ENCODE measurements at regions not wholly inside any gene's neighbourhood (a gene's known extent, or its start where the extent isn't known, plus 50 kb on each side); places are given as distances from the start of the nearest gene placed in this dataset.

GRCh38 chr10:28169525-28169924 lies 133.3 kb downstream of the MPP7 start:
- H3K4me1 ChIP-seq (ENCODE audit: insufficient read depth, low read length) = peaks cover 11% of the 10 kb centered on the region
- no peak overlapping the region for H3K27ac ChIP-seq (ENCODE audit: low read depth, low read length)
- H3K9me3 ChIP-seq (ENCODE audit: low read length) = no peaks in the 10 kb centered on the region
- no peak overlapping the region for H3K9ac ChIP-seq (ENCODE audit: low read length)
- no peaks in the 10 kb centered on the region for H3K36me3 ChIP-seq (ENCODE audit: insufficient read depth, low read length)
- H3K4me3 ChIP-seq (ENCODE audit: low read depth in 1 of 2, low read length in 2 of 2) = no peak overlapping the region
- no peaks in the 10 kb centered on the region for H3K27me3 ChIP-seq (ENCODE audit: control insufficient read depth in 1 of 2, insufficient read depth in 2 of 2, low read length in 2 of 2)

GRCh38 chr10:28160866-28161405 lies 141.9 kb downstream of the MPP7 start:
- no peak overlapping the region for H3K27ac ChIP-seq (ENCODE audit: low read depth, low read length)
- no peaks in the 10 kb centered on the region for H3K36me3 ChIP-seq (ENCODE audit: insufficient read depth, low read length)
- no peaks in the 10 kb centered on the region for H3K9me3 ChIP-seq (ENCODE audit: low read length)
- H3K4me3 ChIP-seq (ENCODE audit: low read depth in 1 of 2, low read length in 2 of 2) = no peak overlapping the region
- H3K4me1 ChIP-seq (ENCODE audit: insufficient read depth, low read length) = no peaks in the 10 kb centered on the region
- no peaks in the 10 kb centered on the region for H3K27me3 ChIP-seq (ENCODE audit: control insufficient read depth in 1 of 2, insufficient read depth in 2 of 2, low read length in 2 of 2)
- no peak overlapping the region for H3K9ac ChIP-seq (ENCODE audit: low read length)

DNA sequence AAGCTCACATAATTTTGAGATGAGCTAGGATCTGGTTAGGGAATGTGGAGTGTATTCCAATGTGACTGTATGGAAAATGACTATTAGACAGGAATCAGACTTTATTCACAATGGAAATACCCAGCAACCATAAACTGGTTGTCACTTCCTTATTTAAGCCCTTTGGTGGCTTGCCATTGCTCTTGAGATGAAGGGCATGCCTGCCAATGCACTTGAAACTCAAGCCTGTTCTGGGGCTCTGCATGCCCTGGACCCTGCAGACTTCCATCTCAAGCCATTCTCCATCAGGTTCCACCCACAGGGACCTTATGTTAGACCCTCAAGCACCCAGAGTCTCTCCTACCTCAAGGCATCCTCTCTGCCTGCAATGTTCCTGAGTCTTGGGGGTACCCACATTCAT lies 145.5 kb downstream of the MPP7 start:
- no peaks in the 10 kb centered on the region for H3K27me3 ChIP-seq (ENCODE audit: control insufficient read depth in 1 of 2, insufficient read depth in 2 of 2, low read length in 2 of 2)
- peaks cover 10% of the 10 kb centered on the region for H3K4me1 ChIP-seq (ENCODE audit: insufficient read depth, low read length)
- H3K36me3 ChIP-seq (ENCODE audit: insufficient read depth, low read length) = no peaks in the 10 kb centered on the region
- no peaks in the 10 kb centered on the region for H3K9me3 ChIP-seq (ENCODE audit: low read length)
- H3K9ac ChIP-seq (ENCODE audit: low read length) = no peak overlapping the region
- no peak overlapping the region for H3K4me3 ChIP-seq (ENCODE audit: low read depth in 1 of 2, low read length in 2 of 2)
- no peak overlapping the region for H3K27ac ChIP-seq (ENCODE audit: low read depth, low read length)

DNA sequence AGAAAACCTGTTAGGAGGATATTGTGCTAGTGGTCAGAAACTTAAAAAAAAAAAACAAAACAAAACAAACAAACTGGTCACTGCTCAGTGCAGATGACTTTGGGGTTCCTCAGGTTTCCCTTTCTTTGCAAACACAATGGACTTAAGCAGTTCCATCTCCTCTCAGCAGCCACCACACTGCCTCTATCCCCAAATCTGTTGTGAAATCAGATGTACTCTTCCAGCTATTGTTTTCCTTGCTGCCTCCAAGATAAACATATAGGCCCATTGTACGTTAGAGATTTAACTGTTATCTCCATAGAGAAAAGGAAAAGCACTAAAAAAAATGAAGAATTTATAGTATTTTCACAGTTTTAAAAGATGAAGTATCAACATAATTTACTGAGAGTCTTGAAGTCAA lies 147.1 kb downstream of the MPP7 start:
- H3K4me3 ChIP-seq (ENCODE audit: low read depth in 1 of 2, low read length in 2 of 2) = no peak overlapping the region
- H3K27ac ChIP-seq (ENCODE audit: low read depth, low read length) = no peak overlapping the region
- no peaks in the 10 kb centered on the region for H3K36me3 ChIP-seq (ENCODE audit: insufficient read depth, low read length)
- no peaks in the 10 kb centered on the region for H3K27me3 ChIP-seq (ENCODE audit: control insufficient read depth in 1 of 2, insufficient read depth in 2 of 2, low read length in 2 of 2)
- peaks cover 16% of the 10 kb centered on the region for H3K4me1 ChIP-seq (ENCODE audit: insufficient read depth, low read length)
- no peak overlapping the region for H3K9ac ChIP-seq (ENCODE audit: low read length)
- H3K9me3 ChIP-seq (ENCODE audit: low read length) = no peaks in the 10 kb centered on the region

GRCh38 chr10:28151636-28152035 lies 151.2 kb downstream of the MPP7 start:
- H3K9ac ChIP-seq (ENCODE audit: low read length) = no peak overlapping the region
- no peak overlapping the region for H3K27ac ChIP-seq (ENCODE audit: low read depth, low read length)
- no peaks in the 10 kb centered on the region for H3K9me3 ChIP-seq (ENCODE audit: low read length)
- H3K27me3 ChIP-seq (ENCODE audit: control insufficient read depth in 1 of 2, insufficient read depth in 2 of 2, low read length in 2 of 2) = no peaks in the 10 kb centered on the region
- peaks cover 16% of the 10 kb centered on the region for H3K4me1 ChIP-seq (ENCODE audit: insufficient read depth, low read length)
- H3K4me3 ChIP-seq (ENCODE audit: low read depth in 1 of 2, low read length in 2 of 2) = no peak overlapping the region
- H3K36me3 ChIP-seq (ENCODE audit: insufficient read depth, low read length) = no peaks in the 10 kb centered on the region

- H3K4me3 ChIP-seq (ENCODE audit: low read depth in 1 of 2, low read length in 2 of 2) = no peak overlapping the region
- H3K36me3 ChIP-seq (ENCODE audit: insufficient read depth, low read length) = no peaks in the 10 kb centered on the region
- no peaks in the 10 kb centered on the region for H3K27me3 ChIP-seq (ENCODE audit: control insufficient read depth in 1 of 2, insufficient read depth in 2 of 2, low read length in 2 of 2)
- H3K9ac ChIP-seq (ENCODE audit: low read length) = no peak overlapping the region
- H3K27ac ChIP-seq (ENCODE audit: low read depth, low read length) = no peak overlapping the region
- H3K9me3 ChIP-seq (ENCODE audit: low read length) = no peaks in the 10 kb centered on the region
- peaks cover 15% of the 10 kb centered on the region for H3K4me1 ChIP-seq (ENCODE audit: insufficient read depth, low read length)
Measured at GRCh38 chr10:28149746-28150145, 150.9 kb upstream of the ODAD2 start.

GRCh38 chr10:28147706-28148105 lies 148.8 kb upstream of the ODAD2 start:
- Histone ChIP-seq H3K9me3 (ENCODE audit: low read length) (no peaks in the 10 kb centered on the region), H3K9ac (ENCODE audit: low read length) (no peak overlapping the region), H3K4me1 (ENCODE audit: insufficient read depth, low read length) (peaks cover 6% of the 10 kb centered on the region), H3K4me3 (ENCODE audit: low read depth in 1 of 2, low read length in 2 of 2) (no peak overlapping the region), H3K27me3 (ENCODE audit: control insufficient read depth in 1 of 2, insufficient read depth in 2 of 2, low read length in 2 of 2) (no peaks in the 10 kb centered on the region), H3K36me3 (ENCODE audit: insufficient read depth, low read length) (no peaks in the 10 kb centered on the region), H3K27ac (ENCODE audit: low read depth, low read length) (no peak overlapping the region)

- Histone ChIP-seq H3K27me3 (ENCODE audit: control insufficient read depth in 1 of 2, insufficient read depth in 2 of 2, low read length in 2 of 2) (no peaks in the 10 kb centered on the region), H3K9me3 (ENCODE audit: low read length) (peaks cover 3% of the 10 kb centered on the region), H3K4me1 (ENCODE audit: insufficient read depth, low read length) (no peaks in the 10 kb centered on the region), H3K9ac (ENCODE audit: low read length) (no peak overlapping the region), H3K36me3 (ENCODE audit: insufficient read depth, low read length) (no peaks in the 10 kb centered on the region), H3K27ac (ENCODE audit: low read depth, low read length) (no peak overlapping the region), H3K4me3 (ENCODE audit: low read depth in 1 of 2, low read length in 2 of 2) (no peak overlapping the region)
Measured at GRCh38 chr10:28139138-28139537, 140.3 kb upstream of the ODAD2 start.

DNA sequence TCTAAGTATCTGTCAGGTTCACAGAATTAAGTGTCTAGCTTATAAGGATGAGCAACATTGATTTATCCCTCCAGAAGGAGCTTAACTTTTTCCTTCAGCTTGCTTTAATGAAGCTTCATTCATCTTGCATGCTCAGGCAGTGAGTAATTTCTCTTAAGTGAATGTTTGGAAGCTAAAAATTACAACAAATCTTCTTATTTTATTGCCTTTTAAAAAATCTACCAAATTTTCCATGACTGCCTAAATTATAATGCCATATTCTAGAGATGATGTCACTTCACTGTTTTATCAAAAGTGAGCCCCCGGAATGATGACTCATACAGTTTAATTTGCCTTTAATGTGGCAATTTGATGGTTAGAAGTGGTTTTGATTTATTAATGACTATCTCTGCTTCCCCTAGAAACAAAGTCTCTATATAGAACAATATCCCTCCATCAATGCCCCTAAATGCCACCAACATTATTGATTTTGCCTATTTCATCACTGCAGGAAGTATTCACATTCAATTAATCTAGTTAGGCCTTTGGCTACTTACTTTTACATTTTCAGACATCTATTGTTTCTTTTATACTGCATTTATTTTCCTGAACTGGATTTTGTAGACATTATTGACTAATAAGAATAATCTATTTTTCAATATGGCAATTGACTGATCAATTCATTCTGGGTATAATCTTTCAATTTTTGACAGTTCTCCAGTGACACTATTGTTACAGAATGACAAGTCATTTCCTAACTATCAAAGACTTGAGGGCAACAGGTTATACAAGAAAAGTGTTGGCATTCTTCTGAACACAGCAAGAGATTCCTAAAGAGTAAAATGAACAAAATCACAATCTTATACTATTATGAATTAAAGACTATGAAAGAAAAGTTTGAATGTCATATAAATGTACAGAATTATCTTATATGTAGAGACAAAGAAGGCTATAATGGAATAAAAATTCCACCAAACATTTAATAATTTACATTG lies 139.3 kb upstream of the ODAD2 start:
- no peak overlapping the region for H3K4me3 ChIP-seq (ENCODE audit: low read depth in 1 of 2, low read length in 2 of 2)
- peaks cover 3% of the 10 kb centered on the region for H3K9me3 ChIP-seq (ENCODE audit: low read length)
- H3K4me1 ChIP-seq (ENCODE audit: insufficient read depth, low read length) = no peaks in the 10 kb centered on the region
- H3K36me3 ChIP-seq (ENCODE audit: insufficient read depth, low read length) = no peaks in the 10 kb centered on the region
- no peaks in the 10 kb centered on the region for H3K27me3 ChIP-seq (ENCODE audit: control insufficient read depth in 1 of 2, insufficient read depth in 2 of 2, low read length in 2 of 2)
- no peak overlapping the region for H3K27ac ChIP-seq (ENCODE audit: low read depth, low read length)
- H3K9ac ChIP-seq (ENCODE audit: low read length) = no peak overlapping the region

DNA sequence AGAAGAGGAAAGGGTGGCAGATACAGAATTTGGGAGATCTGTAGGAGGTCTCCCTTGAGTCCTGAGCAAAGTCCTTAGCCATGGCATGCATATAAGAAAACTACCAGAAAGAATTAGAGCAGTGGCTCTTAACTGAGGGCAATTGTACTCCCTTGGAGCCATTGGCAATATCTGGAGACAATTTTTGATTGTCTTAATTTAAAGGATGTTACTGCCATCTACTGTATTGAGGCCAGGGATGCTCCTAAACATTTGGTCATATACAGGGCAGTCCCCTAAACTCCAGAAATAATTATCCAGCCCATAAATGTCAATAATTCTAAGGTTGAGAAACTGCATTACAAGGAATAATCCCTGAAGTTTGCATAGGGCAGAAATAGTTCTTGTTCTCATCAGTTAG lies 136.4 kb upstream of the ODAD2 start:
- H3K36me3 ChIP-seq (ENCODE audit: insufficient read depth, low read length) = no peaks in the 10 kb centered on the region
- peaks cover 3% of the 10 kb centered on the region for H3K9me3 ChIP-seq (ENCODE audit: low read length)
- H3K27me3 ChIP-seq (ENCODE audit: control insufficient read depth in 1 of 2, insufficient read depth in 2 of 2, low read length in 2 of 2) = no peaks in the 10 kb centered on the region
- H3K9ac ChIP-seq (ENCODE audit: low read length) = no peak overlapping the region
- no peak overlapping the region for H3K4me3 ChIP-seq (ENCODE audit: low read depth in 1 of 2, low read length in 2 of 2)
- no peaks in the 10 kb centered on the region for H3K4me1 ChIP-seq (ENCODE audit: insufficient read depth, low read length)
- H3K27ac ChIP-seq (ENCODE audit: low read depth, low read length) = no peak overlapping the region

DNA sequence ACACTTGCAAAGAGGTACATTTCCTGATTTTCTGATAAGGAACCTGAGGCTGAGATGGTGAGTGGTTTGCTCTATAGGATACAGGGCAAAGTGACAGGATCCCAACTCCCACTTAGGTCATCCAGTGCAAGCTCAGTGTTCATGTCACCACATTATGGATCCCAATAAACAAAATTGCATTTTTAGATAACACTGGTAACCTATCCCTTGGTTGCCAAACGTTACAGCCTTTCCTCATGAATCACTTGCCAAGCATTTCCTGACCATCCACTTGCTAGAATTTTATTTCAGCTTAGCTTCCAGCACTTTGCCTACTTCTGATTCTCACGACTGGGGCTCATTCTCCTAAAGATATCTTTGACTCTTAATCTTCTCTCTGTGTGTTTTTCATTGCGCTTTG lies 131.4 kb upstream of the ODAD2 start:
- no peak overlapping the region for H3K27ac ChIP-seq (ENCODE audit: low read depth, low read length)
- H3K4me1 ChIP-seq (ENCODE audit: insufficient read depth, low read length) = no peaks in the 10 kb centered on the region
- H3K4me3 ChIP-seq (ENCODE audit: low read depth in 1 of 2, low read length in 2 of 2) = no peak overlapping the region
- no peak overlapping the region for H3K9ac ChIP-seq (ENCODE audit: low read length)
- no peaks in the 10 kb centered on the region for H3K27me3 ChIP-seq (ENCODE audit: control insufficient read depth in 1 of 2, insufficient read depth in 2 of 2, low read length in 2 of 2)
- H3K36me3 ChIP-seq (ENCODE audit: insufficient read depth, low read length) = no peaks in the 10 kb centered on the region
- no peaks in the 10 kb centered on the region for H3K9me3 ChIP-seq (ENCODE audit: low read length)

GRCh38 chr10:28127881-28128280 lies 129.0 kb upstream of the ODAD2 start:
- H3K4me3 ChIP-seq (ENCODE audit: low read depth in 1 of 2, low read length in 2 of 2) = no peak overlapping the region
- no peaks in the 10 kb centered on the region for H3K27me3 ChIP-seq (ENCODE audit: control insufficient read depth in 1 of 2, insufficient read depth in 2 of 2, low read length in 2 of 2)
- no peak overlapping the region for H3K9ac ChIP-seq (ENCODE audit: low read length)
- H3K9me3 ChIP-seq (ENCODE audit: low read length) = no peaks in the 10 kb centered on the region
- H3K36me3 ChIP-seq (ENCODE audit: insufficient read depth, low read length) = peaks cover 4% of the 10 kb centered on the region
- H3K4me1 ChIP-seq (ENCODE audit: insufficient read depth, low read length) = no peaks in the 10 kb centered on the region
- no peak overlapping the region for H3K27ac ChIP-seq (ENCODE audit: low read depth, low read length)

All from muscle layer of colon (tissue), 2 donors.